ENCODE measurements at regions not wholly inside any gene's neighbourhood (a gene's known extent, or its start where the extent isn't known, plus 50 kb on each side); places are given as distances from the start of the nearest gene placed in this dataset.

GRCh38 chr5:101989659-101990058, 306.4 kb downstream of the SLCO4C1 start:
- no peak for TF ChIP-seq CTCF (IDR thresholded peaks at IDR 0.05; ENCODE audit: low read depth, low read length, missing input control)
- TF ChIP-seq EGR1 (IDR thresholded peaks at IDR 0.05; ENCODE audit: low read depth in 2 of 2), result no peak
- TF ChIP-seq MAX (IDR thresholded peaks at IDR 0.05), result no peak
- no peak for TF ChIP-seq HNF4G (IDR thresholded peaks at IDR 0.05)
- TF ChIP-seq TAF1 (conservative IDR thresholded peaks at IDR 0.05), result no peak
- no peak for TF ChIP-seq YY1 (IDR thresholded peaks at IDR 0.05)
- TF ChIP-seq GABPA (IDR thresholded peaks at IDR 0.05 in 1 of 2, conservative IDR thresholded peaks at IDR 0.05 in 1 of 2), result no peak
- no peak for TF ChIP-seq FOXA2 (IDR thresholded peaks at IDR 0.05)
- TF ChIP-seq REST (IDR thresholded peaks at IDR 0.05), result no peak
- no peak for TF ChIP-seq ATF3 (IDR thresholded peaks at IDR 0.05)
- TF ChIP-seq RAD21 (IDR thresholded peaks at IDR 0.05), result no peak
- no peak for TF ChIP-seq ZBTB33 (IDR thresholded peaks at IDR 0.05)

Measured in liver (tissue), 3 donors.